ENCODE measurements at regions not wholly inside any gene's neighbourhood (a gene's known extent, or its start where the extent isn't known, plus 50 kb on each side); places are given as distances from the start of the nearest gene placed in this dataset.

DNA sequence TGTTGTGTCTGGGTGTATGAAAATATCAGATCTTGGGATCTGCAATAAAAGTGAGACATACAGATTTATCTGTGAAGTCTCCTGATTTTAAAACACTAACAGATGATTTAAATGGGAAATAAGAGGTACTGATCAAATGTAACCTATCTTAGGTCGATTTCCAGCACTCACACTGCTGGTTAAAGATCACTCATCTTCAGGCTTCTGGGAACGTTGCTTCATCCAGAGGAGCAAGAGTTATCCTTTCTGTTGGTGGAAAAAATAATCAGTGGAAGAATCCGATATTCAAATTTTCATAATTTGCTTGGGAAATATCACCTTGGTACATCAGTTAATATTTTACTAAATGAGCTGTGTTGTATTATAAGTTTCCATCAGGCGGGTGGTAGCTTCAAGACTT, 876.8 kb upstream of the WWC1 start:
- no peak for TF ChIP-seq POLR2A (IDR thresholded peaks at IDR 0.05)
- TF ChIP-seq, protein P1, sequence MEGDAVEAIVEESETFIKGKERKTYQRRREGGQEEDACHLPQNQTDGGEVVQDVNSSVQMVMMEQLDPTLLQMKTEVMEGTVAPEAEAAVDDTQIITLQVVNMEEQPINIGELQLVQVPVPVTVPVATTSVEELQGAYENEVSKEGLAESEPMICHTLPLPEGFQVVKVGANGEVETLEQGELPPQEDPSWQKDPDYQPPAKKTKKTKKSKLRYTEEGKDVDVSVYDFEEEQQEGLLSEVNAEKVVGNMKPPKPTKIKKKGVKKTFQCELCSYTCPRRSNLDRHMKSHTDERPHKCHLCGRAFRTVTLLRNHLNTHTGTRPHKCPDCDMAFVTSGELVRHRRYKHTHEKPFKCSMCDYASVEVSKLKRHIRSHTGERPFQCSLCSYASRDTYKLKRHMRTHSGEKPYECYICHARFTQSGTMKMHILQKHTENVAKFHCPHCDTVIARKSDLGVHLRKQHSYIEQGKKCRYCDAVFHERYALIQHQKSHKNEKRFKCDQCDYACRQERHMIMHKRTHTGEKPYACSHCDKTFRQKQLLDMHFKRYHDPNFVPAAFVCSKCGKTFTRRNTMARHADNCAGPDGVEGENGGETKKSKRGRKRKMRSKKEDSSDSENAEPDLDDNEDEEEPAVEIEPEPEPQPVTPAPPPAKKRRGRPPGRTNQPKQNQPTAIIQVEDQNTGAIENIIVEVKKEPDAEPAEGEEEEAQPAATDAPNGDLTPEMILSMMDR (IDR thresholded peaks at IDR 0.05 in 4 of 5, conservative IDR thresholded peaks at IDR 0.05 in 1 of 5), result no peak
- in situ Hi-C loops (cut with MboI; ENCODE audit: low sequenced_read_pairs in 4 of 4), result no loop called here
- Histone ChIP-seq H3K9me3 (no peaks in the 10 kb centered on the region), H3K27me3 (no peaks in the 10 kb centered on the region), H3K27ac (no peak overlapping the region), H3K4me3 (no peak overlapping the region), H3K4me1 (no peaks in the 10 kb centered on the region), H3K36me3 (no peaks in the 10 kb centered on the region)
- ATAC-seq, result no peak
- no peak for DNase-seq
- intact Hi-C loops (cut with DNase I; ENCODE audit: low total_unique reads), result no loop called here

DNA sequence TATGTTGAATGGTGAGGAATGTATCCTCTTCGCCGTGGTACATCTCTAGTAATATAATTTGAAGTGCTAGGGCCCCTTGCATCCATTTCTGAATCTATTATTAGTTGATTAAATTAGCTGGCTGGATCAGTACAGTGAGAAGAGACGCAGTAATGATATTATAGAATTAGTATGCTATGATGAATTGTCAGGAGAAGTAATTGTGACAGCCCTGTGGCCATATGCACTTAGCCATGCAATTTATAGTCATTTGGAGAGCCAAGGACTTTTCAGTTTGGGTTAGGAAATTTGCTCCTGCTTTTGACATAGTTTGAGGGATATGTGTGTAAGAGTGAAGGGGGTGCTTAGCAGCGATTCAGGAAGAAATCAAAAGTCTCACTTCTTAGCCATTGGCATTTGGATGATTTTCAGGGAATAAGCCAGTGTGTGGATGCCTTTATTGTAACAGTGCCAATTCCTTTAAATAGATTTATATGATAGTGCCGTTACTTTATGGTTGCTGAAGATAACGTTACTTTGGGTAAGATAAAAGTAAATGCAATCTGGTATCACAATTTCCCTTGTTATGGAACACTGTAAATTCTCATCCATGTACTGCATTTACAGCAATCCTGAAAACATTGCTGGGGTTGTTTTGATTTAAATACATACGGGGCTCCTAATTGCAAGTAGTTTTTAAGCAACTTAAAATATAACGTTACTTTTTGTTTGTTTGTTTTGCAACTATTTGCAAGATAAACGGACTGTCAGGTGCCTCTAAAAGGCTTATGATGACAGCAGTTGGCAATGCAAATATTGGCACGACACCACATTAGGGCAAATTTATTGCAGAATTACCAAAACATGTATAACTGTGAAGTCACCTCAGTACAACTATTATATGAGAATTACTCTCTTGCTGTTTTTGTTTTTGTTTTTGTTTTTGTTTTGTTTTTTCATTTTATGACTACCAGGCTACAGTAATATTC, 875.4 kb upstream of the WWC1 start:
- Histone ChIP-seq H3K36me3 (no peaks in the 10 kb centered on the region), H3K27me3 (no peaks in the 10 kb centered on the region), H3K4me1 (no peaks in the 10 kb centered on the region), H3K27ac (no peak overlapping the region), H3K4me3 (no peak overlapping the region), H3K9me3 (no peaks in the 10 kb centered on the region)
- ATAC-seq (no peak), DNase-seq (no peak)
- intact Hi-C loops (cut with DNase I; ENCODE audit: low total_unique reads) (no loop called here), in situ Hi-C loops (cut with MboI; ENCODE audit: low sequenced_read_pairs in 4 of 4) (no loop called here)
- TF ChIP-seq, protein P1 (IDR thresholded peaks at IDR 0.05 in 4 of 5, conservative IDR thresholded peaks at IDR 0.05 in 1 of 5), result no peak
- TF ChIP-seq POLR2A (IDR thresholded peaks at IDR 0.05), result no peak

DNA sequence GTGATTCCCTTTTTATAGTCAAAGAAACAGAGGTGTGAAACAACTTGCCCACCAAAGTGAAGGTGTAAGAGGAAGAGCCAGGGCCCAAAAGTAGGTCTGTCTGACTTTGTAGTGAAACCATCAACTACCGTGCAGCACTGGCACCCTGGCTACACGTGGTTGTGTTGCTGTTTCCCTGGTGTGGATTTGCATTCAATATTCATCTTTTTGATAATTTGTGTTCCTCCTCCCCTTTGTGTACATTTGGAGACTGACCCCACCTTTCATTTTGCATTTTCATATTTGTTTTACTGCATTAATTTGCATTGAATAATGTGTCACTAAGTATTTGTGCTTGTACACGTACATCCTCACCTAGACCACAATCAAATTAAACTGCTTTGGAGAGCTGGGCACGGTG, 873.8 kb upstream of the WWC1 start:
- intact Hi-C loops (cut with DNase I; ENCODE audit: low total_unique reads), result no loop called here
- no peak overlapping the region for H3K4me3 ChIP-seq
- H3K9me3 ChIP-seq, result no peaks in the 10 kb centered on the region
- no peaks in the 10 kb centered on the region for H3K27me3 ChIP-seq
- no peak for DNase-seq
- no peaks in the 10 kb centered on the region for H3K36me3 ChIP-seq
- H3K27ac ChIP-seq, result no peak overlapping the region
- ATAC-seq, result no peak
- no peak for TF ChIP-seq POLR2A (IDR thresholded peaks at IDR 0.05)
- TF ChIP-seq, protein P1 (IDR thresholded peaks at IDR 0.05 in 4 of 5, conservative IDR thresholded peaks at IDR 0.05 in 1 of 5), result no peak
- in situ Hi-C loops (cut with MboI; ENCODE audit: low sequenced_read_pairs in 4 of 4), result no loop called here
- no peaks in the 10 kb centered on the region for H3K4me1 ChIP-seq

DNA sequence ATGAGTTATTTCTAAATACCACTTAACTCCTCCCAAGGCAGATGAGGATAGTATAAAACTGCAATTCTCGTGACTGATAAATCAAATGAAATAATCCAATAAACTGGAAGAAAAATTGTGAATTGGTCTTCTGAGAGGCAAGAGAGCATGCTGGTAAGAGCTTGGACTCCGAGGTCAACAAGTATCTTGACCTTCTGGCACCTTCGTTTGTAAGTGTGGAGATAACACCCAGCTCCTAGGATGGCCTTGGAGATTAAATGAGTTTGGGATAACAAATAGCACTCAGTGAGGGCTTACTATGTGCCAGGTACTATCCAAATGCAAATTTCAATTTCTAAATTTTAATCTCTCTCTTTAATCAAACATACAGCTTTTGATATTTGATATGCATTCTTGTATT, 866.3 kb upstream of the WWC1 start:
- DNase-seq (no peak), ATAC-seq (no peak)
- no peak overlapping the region for H3K27ac ChIP-seq
- no peaks in the 10 kb centered on the region for H3K36me3 ChIP-seq
- no peak overlapping the region for H3K4me3 ChIP-seq
- TF ChIP-seq, protein P1 (IDR thresholded peaks at IDR 0.05 in 4 of 5, conservative IDR thresholded peaks at IDR 0.05 in 1 of 5), result no peak
- TF ChIP-seq POLR2A (IDR thresholded peaks at IDR 0.05), result no peak
- intact Hi-C loops (cut with DNase I; ENCODE audit: low total_unique reads), result no loop called here
- no peaks in the 10 kb centered on the region for H3K4me1 ChIP-seq
- no peaks in the 10 kb centered on the region for H3K9me3 ChIP-seq
- no peaks in the 10 kb centered on the region for H3K27me3 ChIP-seq
- in situ Hi-C loops (cut with MboI; ENCODE audit: low sequenced_read_pairs in 4 of 4), result no loop called here

All from gastrocnemius medialis (tissue), 4 donors.